Activated naive CD4-positive, alpha-beta T cell treated with anti-CD3 and anti-CD28 coated beads, Interleukin-2, amount 50 U/mL, for 72 hours (primary cell): ENCODE measurements at regions not wholly inside any gene's neighbourhood (a gene's known extent, or its start where the extent isn't known, plus 50 kb on each side); places are given as distances from the start of the nearest gene placed in this dataset.
A peak's percentile ranks its signal among the peaks of the same experiment; 100 is the strongest.

Experiments
- ATAC-seq, 2 donors: fragments of 150-1000 bp; cut with Tn5 transposase; 2 replicates each; pipeline ENCODE4 v1.10.0; 2021; ENCODE audit warnings: mild to moderate bottlenecking in 2 of 2, moderate library complexity in 2 of 2
- DNase-seq, 2 donors: peaks; one replicate each; pipeline ENCODE4 v3.0.0; 2021 to 2022; ENCODE audit warnings: low spot score in 2 of 2
- H3K27ac Mint-ChIP-seq, 2 donors: one replicate each; pipeline ENCODE4 v1.8.0; 2022; ENCODE audit warnings: mild to moderate bottlenecking in 2 of 2, mixed read lengths in 2 of 2
- H3K36me3 Mint-ChIP-seq, 2 donors: one replicate each; pipeline ENCODE4 v1.8.0; 2022; ENCODE audit warnings: mixed read lengths in 2 of 2
- H3K9me3 Mint-ChIP-seq, 2 donors: one replicate each; pipeline ENCODE4 v1.8.0; 2022; ENCODE audit warnings: mixed read lengths in 2 of 2

GRCh38 chr1:225707824-225708223, 54.9 kb upstream of the ENAH start:
- no peak for ATAC-seq
- Mint-ChIP-seq H3K27ac (no peak overlapping the region), H3K9me3 (no peaks in the 10 kb centered on the region), H3K36me3 (no peaks in the 10 kb centered on the region)
- DNase-seq, result no peak

DNA sequence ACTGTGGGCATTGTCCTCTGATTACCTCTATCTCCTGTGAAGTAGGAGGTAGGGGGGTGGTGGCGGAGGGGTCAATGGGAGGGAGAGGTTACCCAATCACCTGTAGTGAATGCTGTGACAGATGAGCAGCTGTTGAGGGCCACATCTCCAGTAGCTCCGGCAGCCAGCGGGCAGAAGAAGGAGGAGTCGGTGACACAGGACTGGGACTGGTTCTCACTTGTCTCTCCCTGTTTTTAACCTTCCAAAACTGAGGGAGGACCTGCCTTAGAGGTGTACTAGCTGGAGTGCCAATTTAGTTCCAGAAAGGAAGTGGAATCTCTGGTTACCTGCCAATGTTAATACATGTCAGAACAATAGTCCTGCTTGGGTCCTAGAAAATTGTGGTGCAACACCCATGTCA, 56.2 kb upstream of the ENAH start:
- DNase-seq (no peak), ATAC-seq (no peak)
- Mint-ChIP-seq H3K27ac (no peak overlapping the region), H3K9me3 (no peaks in the 10 kb centered on the region), H3K36me3 (no peaks in the 10 kb centered on the region)

DNA sequence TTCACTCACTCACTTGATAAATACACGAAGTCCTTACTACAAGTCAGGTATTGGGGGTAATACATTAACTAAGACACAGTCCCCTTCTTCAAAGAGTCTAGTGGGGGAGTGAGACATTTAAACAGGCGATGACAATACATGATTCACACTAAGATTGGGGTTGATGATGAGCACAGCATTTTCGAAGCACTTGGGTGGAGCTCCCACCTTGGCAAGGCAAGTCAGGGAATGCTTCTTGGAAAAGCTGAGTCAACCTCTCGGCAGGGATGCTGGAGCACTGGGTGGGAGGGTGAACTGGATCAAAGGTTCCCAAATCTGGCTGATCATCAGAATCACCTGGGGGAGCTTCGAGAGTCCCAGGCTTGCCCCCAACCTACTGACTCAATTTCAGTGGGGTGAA, 57.9 kb upstream of the ENAH start:
- ATAC-seq (no peak), DNase-seq (no peak)
- Mint-ChIP-seq H3K27ac (no peak overlapping the region), H3K9me3 (no peaks in the 10 kb centered on the region), H3K36me3 (no peaks in the 10 kb centered on the region)

- ATAC-seq, result no peak
- Mint-ChIP-seq H3K9me3 (no peaks in the 10 kb centered on the region), H3K27ac (no peak overlapping the region), H3K36me3 (no peaks in the 10 kb centered on the region)
- no peak for DNase-seq
Observed at GRCh38 chr1:225711236-225711937, 58.5 kb upstream of the ENAH start.

DNA sequence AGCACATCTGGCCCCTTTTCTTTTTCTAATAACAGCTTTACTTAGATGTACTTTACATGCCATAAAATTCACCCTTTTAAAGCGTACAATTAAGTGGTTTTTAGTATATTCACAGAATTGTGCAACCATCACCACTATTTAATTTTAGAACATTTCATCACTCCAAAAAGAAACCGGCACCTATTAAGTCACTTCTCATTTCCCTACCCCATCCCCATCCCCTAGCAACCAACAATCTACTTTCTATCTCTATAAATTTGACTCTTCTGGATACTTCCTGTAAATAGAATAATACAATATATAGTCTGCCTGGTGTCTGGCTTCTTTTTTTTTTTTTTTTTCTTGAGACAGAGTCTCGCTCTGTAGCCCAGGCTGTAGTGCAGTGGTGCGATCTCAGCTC, 59.5 kb upstream of the ENAH start:
- ATAC-seq (no peak), DNase-seq (no peak)
- no peaks in the 10 kb centered on the region for H3K36me3 Mint-ChIP-seq
- no peak overlapping the region for H3K27ac Mint-ChIP-seq
- H3K9me3 Mint-ChIP-seq, result no peaks in the 10 kb centered on the region

DNA sequence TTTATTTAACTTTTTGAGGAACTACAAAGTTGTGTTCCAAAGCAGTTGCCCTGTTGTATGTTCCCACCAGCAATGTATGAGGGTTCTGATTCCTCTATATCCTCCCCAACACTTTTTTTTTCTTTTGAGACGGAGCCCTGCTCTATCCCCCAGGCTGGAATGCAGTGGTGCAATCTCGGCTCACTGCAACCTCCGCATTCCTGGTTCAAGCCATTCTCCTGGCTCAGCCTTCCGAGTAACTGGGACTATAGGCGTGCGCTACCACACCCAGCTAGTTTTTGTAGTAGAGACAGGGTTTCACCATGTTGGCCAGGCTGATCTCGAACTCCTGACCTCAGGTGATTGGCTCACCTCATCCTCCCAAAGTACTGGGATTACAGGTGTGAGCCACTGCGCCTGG, 60.4 kb upstream of the ENAH start:
- Mint-ChIP-seq H3K9me3 (no peaks in the 10 kb centered on the region), H3K27ac (no peak overlapping the region), H3K36me3 (no peaks in the 10 kb centered on the region)
- ATAC-seq (no peak), DNase-seq (no peak)

DNA sequence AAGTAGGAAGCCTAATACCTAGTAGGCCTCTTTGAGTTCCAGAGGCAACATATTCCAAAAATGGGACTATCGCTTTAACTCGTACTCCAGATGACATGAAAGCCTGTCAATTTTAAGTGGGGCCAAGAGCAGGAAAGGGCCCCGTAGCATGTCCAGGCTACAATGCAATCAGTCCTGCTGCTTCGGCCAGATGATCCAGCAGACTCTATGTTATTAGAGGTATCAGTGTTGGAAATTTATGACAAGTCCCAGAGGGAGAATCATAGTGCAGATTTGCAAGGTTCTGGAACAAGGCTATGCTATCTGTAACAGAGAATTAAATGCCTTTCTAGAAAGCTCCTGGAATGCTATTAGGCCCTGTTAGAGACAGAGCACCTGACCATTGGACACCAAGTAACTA, 56.7 kb upstream of the SRP9 start:
- DNase-seq, result no peak
- Mint-ChIP-seq H3K27ac (peak overlapping the region in 1 of 2 donors; percentile 34), H3K36me3 (no peaks in the 10 kb centered on the region), H3K9me3 (peaks cover 2 to 4% of the 10 kb centered on the region in 2 donors)
- no peak for ATAC-seq

DNA sequence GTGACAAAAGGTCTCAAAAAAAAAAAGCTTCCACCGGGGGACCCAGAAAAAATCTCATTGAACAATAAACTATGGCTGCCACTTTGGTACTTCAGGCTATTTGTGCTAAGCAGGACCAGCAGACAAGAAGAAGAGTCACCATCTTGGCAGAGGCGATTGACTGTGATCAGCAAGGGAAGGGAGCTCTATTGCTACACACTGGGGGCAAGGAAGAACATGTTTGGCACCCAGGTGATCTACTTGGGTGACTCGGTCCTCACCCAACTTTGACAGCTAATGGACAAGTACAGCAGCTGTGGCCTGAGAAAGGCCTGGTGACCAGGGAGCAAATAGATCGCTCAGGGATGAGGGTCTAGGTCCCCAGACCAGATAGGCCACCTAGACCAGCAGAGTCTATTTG, 53.4 kb upstream of the SRP9 start:
- DNase-seq, result no peak
- ATAC-seq, result no peak
- H3K27ac Mint-ChIP-seq, result no peak overlapping the region
- H3K9me3 Mint-ChIP-seq, result peaks cover 3 to 4% of the 10 kb centered on the region in 2 donors
- H3K36me3 Mint-ChIP-seq, result no peaks in the 10 kb centered on the region
